ENCODE measurements at regions not wholly inside any gene's neighbourhood (a gene's known extent, or its start where the extent isn't known, plus 50 kb on each side); places are given as distances from the start of the nearest gene placed in this dataset.

DNA sequence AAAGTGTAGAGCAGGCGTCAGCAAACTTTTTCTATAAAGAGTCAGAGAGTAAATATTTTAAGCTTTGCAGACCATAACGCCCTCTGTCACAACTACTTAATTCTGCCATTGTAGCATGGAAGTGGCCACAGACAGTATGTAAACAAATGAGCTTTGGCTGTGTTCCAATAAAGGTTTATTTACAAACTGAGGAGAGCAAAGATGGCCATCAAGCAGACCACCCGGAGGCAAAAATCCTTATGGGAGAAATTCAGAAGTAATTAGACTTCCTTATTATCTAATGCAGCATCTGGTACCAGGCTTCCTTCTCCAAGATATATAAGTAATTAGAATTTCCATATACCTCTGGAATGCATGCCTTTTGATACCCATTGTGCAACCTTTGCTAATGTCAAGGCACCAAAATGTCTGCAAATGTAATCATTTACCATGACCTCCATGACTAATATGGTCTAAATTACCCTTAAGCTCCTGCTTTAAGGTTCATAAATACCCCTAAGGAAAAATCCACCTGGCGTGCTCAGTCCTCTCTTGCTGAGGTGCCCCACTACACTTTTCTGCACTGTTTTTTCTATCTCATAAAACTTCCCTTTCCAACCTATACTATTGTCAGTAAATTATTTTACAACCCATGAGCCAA is 377.8 kb downstream of the MATN1 start:
- no peak for DNase-seq

DNA sequence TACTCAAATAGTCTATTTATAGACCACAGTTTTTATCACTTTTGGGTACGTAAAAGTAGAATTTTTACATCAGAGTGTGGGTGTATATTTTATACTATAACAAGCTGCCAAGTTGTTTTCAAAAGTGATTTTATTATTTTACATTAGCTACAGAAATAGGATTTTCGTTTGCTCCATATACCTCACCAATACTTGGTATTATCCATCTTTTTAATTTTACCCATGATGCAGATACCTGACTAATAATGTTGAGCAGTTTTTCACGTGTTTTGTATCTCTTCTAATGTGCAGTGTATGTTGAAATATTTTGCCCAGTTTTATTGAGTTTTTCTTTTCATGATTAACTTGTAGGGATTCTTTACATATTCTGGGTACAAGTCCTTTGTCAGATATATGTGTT is 379.8 kb downstream of the MATN1 start:
- DNase-seq: no peak

DNA sequence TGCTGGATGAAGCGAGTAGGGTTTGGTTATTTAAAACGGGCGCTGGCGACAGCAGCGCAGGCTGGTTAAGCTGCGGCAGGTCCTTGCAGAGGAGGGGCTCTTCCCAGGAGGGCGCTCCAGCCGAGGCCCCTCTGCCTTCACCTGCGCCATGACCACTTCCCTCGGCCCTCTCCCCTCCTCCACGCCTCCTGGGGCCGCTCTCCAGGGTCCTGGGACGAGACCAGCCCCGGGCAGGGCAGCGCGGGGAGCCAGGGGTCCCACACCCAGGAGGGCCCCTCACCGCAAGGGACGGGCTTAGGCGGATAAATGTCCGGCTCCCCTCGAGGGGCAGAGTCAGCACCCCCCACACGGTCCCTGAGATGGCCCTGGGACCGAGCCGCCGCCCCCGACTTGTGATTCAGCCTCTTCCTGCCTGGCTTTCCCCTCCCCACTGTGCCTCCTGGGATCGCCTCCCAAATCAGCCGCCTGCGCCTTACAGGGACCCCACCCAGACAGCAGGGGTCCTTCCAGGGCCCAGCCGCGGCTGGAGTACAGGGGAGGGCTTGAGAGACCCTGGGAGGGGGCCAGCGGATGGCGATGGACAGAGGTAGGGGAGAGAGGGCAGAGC is 380.7 kb downstream of the MATN1 start:
- no peak for DNase-seq

DNA sequence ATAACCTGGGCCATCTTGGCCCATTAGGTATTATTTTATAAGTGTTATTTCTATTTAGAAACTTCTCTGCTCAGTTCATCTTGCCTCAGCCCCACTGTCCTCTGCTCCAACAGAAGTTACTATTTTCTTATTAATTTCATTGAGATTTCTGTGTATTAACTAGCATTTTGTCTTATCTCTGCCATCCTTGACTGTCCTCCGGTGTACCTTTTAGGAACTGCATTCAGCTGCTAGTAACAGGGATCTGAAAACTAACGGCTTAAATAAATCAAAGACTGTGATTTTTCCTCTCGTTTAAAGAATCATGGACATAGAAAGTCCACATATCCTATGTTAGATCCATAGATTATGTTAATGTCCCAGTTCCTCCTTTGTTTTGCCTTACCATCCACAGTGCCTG is 382.5 kb downstream of the MATN1 start:
- DNase-seq: no peak

DNA sequence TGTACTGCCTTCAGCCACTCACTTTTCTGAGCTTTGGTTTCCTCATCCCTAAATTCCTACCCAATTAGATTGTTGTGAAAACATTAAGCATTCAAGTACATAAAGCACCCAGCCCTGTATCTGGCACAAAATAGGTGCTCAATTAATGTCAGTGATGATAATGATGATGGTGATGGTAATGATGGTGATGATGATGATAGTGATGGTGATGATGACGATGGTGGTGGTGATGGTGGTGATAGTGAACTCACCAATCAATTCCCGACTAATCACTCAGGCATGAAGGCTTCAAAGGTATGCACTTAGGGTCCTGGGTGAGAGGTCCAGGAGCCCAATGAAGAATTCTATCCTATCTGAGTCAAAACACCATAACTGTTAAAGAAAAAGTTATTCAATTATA is 383.5 kb downstream of the MATN1 start:
- DNase-seq: no peak

DNA sequence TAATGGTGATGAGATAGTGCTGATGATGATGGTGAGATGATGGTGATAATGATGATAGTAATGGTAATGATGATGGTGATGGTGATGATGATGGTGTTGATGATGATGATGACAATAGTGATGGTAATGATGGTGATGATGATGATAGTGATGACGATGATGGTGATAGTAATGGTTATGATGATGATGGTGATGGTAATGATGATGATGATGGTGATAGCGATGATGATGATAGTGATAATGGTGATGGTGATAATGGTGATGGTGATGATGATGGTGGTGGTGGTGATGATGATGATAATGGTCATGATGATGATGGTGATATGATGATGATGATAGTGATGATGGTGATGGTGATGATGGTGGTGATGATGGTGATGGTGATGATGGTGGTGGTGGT is 384.6 kb downstream of the MATN1 start:
- DNase-seq: no peak

DNA sequence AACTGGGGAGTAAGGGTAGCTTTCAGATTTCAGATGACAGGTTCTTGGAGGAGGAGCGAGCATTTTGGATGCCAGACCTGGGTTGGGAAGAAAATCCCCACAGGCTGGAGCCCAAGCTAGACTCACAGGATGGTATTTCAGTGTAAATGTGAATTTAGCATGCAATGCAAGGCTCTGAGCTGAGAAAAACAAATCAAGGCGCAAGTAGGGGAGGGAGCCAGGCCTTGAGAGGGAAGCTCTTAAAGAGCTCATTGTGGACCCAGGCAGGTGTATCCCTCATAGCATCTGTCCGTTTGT is 386.1 kb downstream of the MATN1 start:
- no peak for DNase-seq

DNA sequence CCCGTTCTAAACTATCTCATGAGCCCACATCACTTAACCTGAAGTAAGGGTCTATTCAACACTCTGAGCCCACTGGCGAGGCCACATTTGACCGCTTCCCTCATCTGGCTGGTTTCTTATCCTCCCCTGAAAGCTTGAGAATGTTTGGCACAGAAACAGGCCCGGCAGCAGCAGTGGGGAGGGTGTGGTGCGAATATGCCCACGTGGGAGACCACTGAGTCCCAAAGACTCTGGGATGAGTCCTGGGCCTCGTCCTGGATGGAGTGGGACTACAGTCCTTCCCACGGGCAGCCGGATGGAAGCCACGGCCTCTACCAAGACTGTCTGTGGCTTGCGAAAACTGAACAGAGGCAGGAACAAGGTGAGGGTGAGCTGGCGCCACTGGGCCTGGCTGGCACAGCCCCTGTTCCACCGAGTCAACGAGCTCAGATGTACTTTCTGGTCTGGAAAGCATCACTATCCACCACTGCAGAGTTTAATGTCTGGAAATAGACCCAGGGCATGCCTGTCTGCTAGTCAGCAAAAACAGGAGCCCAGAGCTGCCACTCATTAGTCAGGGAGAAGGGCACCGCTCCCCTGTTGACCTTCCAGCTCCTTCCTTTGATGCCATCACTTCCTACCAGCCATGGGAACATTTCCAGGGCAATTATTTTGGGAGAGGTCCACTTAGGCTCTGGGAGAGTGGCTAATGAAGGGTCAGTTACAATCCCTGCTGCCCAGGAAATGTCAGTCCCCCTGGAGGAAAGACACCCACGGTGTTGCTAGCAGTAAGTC is 386.6 kb downstream of the MATN1 start:
- DNase-seq: no peak

DNA sequence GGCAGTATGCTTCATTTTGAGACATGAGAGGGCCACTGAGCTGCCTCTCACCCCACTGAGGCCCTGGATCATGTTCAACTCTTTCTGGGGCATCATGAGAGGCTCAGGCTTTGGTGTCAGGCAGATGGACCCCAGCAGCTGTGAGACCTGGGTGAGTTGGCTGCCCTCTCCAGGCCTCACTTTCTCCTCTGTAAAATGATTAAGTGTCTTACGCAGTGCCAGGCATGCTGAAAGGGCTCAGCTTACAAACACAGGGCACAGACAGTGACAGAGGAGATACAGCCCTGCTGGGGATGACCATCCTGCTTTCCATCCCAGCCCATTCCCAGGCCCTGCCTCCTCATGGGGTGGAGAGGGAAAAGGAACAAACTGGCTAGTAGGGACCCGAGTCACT is 387.4 kb downstream of the MATN1 start:
- DNase-seq: no peak

DNA sequence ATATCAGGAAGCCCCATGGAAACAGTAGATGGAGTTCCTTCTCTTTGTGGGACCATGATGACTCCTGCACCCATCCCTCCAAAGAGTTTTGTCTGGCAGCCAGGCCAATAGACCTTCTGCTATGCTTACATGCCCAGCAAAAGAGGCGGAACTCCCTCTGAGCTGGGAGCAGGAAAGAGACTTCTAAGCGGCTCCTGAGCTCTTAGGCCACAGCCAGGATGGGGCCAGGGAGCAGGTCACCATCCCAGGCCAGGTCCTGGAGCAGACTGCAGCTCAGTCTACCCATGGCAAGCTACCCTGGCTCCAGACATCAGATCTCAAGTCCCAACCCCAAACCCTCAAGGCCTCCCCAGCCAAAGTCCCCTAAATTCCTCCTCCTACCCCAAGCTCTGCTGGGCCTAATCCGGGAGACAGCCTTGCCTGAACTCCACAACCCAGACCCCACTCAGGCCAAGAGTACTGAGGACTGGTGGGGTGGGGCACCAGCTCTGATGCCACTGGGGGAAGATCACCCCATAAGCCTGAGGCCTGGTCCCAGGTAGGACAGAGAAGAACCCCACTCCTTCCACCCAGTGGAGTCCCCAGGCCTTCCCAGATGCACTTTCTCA is 387.9 kb downstream of the MATN1 start:
- DNase-seq: no peak

DNA sequence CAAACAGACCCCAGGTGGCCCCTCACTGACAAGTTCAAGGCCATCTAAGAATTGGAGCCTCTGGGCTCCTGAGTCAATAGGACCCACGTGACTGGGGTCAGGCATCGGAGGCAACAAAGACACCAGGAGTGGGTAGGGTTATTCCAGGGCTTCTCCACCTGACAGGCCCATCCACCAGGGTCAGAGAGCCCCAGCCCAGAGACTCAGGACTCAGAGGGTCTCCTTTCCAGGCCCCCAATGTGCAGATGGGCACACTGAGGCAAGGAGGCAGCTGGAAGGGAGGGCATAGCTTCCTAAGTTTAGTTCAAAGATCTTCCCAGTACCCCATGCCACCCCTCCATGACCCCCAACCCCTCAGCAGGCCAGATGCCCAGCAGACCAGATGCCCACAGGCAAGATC is 388.6 kb downstream of the MATN1 start:
- no peak for DNase-seq

DNA sequence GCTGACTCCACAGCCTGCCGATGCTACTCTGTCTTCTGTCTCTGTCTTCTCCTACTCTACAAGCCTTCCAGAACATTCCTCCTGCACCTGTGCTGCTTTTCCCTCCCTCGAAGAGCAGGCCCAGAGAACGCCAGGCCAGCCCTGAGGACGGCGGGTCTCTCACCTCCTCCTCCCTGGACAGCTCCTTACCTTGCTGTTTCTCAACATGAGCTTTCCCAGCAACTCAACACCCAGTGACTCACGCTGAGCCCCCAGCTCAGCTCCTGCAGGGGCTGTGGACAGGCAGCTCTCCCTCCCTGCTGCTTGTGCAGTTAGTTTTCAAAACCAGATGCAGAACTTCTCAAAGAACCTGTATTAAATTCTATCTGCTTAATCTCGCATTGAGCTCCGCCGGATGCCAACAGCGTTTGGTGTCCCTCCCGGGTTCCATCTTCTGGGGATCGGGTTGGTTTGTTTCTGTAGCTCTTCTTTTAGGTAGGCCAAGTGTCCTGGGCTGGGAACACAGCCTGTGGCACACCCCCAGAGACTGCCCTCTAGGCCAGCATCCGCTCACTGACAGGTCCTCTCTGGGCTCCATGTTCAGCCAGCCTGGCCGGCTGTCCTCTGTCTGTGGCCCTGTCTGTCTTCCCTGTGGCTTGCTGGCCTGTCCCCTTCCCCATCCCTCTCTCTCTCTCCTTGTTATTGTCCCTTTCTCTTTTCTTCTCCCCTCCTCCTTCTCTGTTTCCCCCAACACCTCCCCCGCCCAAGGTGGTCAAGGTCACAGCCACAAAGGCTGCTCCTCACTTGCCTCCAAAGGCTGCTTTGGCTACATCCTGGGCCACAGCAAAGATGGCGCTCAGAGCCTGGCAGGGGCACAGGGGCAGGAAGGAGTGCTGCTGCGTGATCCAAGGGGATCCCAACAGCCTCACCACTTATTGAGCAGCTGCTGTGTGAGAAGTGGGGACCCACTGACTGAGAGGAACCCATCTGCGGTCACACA is 391.0 kb downstream of the MATN1 start:
- no peak for DNase-seq

DNA sequence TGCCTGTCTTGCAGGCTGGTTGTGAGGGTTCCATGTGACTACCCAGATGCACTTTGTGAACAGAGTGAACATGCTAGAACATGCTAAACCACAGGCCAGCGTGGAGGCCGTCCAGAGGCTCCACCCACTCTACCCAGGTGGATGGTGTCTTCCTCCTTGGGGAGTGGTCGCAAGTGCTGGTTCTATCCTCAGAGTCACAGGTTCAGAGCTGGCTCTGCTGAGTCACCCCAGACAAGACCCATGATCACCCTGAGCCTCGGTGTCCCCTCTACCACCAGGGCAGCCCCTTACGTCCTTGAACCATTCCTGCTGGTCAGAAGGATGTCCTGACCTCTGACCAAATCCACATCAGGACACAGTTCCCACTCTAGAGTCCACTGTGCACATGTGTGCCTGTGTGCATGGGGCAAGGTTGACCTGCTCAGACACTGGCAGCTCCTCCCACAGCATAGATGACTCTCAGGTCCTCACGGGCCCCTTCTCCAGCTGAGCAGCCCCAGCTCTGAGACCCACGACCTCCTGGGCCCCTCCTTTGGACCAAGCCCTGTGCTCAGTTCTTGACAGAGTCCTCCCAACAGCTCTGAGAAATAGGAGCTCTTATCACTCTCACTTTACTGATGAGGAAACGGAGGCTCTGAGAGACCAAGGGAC is 391.8 kb downstream of the MATN1 start:
- DNase-seq: no peak

DNA sequence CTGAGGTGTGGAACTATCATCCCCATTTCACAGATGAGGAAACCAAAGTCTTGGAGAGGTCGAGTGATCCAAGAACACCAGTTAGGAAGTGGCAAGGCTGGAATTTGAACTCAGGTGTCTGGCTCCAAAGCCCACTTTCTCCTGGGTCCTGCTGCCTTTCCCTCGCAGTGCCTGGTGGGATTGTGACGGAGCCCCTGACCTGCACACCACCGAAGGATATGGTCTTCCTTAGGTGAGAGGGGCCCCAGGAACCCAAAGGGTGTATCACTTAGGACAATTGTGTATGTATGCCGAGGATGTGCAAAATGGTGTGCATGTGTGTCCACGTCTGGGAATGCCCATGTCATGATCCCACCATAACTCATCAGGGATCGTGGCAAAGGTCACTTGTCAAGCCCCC is 392.7 kb downstream of the MATN1 start:
- DNase-seq: no peak

DNA sequence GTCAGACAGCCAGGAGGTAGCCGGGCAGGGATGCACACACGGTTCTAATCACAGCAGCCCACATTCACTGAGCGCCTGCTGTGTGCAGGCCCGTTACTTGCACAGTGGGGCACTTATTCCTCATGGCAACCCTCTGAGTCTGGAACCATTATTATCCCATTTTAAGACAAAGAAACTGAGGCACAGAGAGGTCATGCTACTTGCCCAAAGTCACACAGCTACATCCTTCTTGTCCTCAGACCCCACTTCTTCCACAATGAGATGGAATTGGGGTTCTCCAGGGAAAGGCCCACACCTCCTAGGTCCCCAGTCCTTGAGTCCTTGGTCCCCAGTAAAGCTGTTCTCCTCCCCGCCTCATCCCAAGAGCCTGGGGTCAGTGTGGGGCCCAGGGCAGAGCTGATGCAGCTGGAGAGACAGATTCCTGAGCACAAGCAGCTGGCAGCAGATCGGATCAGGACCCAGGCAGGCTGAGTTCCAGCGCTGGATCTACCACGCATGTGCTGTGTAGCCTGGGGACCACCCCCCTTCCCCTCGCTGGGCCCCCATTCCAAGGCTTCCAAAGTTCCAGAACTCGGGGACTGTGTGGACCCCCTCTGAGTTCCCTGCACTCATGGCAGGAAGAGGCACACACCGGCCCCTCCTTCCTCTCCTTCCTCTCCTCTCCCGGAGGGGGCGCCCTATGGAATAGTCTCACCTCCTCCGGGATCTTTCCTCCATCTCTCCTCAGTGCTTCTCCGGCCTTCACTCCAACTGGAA is 393.4 kb downstream of the MATN1 start:
- no peak for DNase-seq

DNA sequence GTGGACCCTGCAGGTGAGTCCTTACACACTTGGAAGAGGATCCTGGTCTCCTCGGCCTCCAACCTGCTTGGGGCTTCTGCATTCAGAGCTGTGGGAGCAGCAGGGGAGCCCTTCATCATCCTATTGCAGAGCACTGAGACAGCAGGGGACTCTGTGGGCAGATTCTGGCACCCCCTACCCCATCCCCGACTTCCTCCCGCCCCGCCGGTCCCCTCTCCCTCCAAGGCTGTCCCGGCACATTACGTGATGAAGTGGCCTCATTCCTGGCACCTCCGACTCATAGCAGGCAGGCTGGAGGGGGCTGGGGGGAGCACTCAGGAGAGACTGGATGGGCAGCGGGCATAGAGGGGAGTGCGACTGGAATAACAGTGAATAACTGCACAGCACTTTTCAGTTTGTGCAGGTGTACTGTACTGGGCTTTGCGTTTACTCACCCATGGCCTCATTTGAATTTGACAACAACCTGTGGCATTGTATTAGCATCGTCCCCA is 394.1 kb downstream of the MATN1 start:
- DNase-seq: no peak

DNA sequence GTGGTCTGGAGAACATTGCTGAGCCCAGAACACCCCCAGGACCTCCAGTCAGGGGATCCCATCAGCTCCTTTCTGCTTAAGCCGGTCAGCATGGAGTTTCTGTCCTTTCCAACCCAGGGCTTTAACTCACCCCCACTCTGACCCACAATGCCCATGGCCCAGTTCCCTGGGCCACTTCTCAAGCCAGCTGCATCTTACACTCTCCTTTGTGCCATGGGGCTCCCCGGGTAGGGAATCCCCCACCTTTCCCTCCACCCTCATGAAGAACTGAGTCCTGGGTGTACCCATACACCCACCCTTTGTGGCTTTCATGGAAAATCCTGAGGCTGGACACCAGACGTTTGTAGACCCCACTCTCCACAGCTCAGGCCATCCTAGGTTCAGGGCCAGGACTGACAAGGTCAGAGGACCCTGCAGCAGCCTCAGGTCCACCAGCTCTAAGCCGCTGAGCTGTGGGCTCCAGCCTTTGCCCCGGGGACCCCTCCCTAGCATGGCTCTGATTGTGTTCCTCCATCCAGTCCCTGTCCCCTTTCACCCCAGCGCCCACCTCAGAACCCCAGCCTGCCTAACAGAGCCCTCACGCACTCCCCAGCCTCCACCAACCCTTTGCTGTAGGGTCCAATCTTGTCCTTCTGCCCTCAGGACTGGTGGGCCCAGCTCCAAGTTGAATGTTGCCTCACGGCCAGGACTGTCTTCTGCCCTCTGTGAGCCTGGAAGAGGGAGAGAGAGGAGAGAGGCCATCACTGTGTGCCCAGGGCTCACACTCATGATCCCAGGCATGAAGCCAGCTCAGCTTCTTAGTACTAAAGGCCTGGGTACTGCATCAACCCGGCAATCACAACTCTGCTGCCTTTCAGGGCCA is 394.8 kb downstream of the MATN1 start:
- DNase-seq: no peak

DNA sequence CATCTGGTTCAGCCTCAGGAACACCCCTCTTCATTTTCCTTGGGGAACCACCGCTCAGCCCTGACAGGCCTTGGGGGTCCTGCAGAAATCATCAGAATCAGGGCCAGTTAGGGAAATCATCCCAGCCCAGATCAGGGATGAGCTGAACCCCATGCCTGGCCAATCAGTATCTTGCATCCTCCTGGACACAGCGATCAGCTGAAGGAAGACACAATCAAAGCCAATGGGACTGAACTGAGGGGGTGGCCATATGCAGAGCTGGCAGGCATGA is 395.4 kb downstream of the MATN1 start:
- no peak for DNase-seq

DNA sequence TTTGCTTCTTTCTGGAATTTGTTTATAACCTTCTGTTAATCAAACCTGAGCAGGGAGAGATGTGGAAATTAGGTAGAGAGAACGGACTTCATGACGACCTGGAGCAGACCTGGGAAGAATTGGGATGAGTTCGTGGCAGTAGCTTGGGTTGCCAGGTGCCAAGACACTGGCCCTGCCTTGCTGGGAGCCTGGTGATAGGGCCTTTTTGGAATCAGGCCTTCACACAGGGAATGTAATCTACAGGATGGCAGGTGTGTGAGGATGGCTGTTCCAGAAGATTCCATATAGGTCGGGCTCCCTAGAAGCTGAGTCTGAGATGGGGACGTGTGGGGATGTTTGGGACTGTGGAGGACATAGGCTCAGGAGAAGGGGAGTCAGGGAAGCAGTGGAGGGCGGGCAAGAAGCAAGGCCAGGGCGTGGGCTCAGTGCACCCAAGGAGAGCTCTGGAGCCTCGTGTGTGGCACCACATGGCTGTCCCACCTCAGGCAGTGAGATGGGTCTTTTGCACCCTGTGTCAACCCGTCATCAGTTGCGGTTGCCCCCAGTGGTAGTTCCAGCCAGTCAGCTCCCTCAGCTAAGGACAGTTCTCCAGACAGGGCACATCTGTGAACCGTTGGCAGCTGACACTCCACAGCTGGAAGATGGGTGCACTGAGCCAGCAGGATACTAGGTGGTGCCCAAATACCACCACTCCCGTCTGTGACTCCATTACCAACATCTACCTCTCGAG is 395.9 kb downstream of the MATN1 start:
- DNase-seq: no peak

DNA sequence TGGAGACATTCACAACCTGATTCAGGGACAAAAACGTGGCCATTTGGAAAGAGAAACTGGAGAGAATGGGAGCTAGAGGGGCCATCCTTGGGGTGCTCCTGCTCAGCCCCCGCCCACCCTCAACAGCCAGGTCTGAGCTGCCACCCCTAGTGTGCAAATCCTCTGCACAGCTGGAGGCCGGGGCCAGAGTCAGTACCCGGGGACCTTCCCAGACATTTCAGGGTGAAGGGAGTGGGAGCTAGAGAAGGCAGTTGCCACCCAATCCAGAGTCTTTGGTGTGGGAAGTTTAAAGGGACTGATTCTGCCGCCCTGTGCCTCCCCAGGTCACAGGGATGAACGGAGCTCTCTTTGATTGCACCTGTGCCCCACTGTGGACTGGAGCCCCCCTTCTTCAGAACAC is 397.4 kb downstream of the MATN1 start:
- no peak for DNase-seq
